Large intestine (tissue), 3 donors: ENCODE measurements at regions not wholly inside any gene's neighbourhood (a gene's known extent, or its start where the extent isn't known, plus 50 kb on each side); places are given as distances from the start of the nearest gene placed in this dataset.
"Not testable (repeated sequence)": the region's sequence is repeated elsewhere in the genome, so short reads cannot be mapped to it uniquely, and the experiment has no call there.

Experiments
- DNase-seq, 2 donors: peaks; one replicate each; pipeline versions ENCODE4 v3.0.0 to v3.0.0-alpha.2; 2013
- H3K27ac ChIP-seq: one replicate; pipeline ENCODE4 v1.5.1; 2013; ENCODE audit warnings: low read length
- H3K27me3 ChIP-seq: 2 replicates; pipeline ENCODE4 v1.6.1; 2013; ENCODE audit warnings: low read length; ENCODE audit not compliant: control insufficient read depth, insufficient read depth
- H3K36me3 ChIP-seq: 2 replicates; pipeline ENCODE4 v1.6.1; 2013; ENCODE audit warnings: low read length; ENCODE audit not compliant: control insufficient read depth, insufficient read depth
- H3K4me1 ChIP-seq: one replicate; pipeline ENCODE4 v1.6.1; 2013; ENCODE audit warnings: low read length; ENCODE audit not compliant: control insufficient read depth, insufficient read depth
- H3K4me3 ChIP-seq: one replicate; pipeline ENCODE4 v1.5.1; 2013; ENCODE audit warnings: low read length
- H3K9me3 ChIP-seq: one replicate; pipeline ENCODE4 v1.6.1; 2013; ENCODE audit warnings: mild to moderate bottlenecking, low read depth, low read length, moderate library complexity; ENCODE audit not compliant: control insufficient read depth
- WGBS: methylation state at CpG from one replicate; pipeline ENCODE4 v1.1.5; 2013; ENCODE audit warnings: low lambda C conversion rate; ENCODE audit not compliant: insufficient coverage; 5-methylcytosine and 5-hydroxymethylcytosine counted together

DNA sequence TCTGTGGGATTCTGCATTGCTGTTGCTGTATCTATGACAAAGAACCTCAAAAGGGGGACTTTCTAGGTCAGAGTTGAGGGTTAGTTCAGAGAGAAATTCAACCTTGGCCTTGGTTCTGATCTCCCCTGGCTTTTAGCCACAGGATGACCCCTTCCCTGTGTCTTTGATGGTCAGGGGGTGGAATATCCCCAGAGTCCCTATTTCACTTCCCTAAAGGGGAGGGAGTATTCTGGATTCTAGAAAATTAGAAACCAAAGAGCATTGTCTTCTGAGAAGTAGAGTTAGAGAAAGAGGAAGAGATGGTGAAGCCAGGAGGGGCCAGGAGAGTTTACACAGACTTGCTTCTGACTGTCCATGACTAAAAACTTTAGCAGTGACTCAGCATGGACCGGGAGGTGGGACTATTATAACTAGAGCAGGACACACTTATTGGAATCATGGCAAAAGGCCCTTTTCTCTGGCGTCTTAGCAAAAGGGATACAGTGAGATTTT lies 56.2 kb upstream of the LPAR1 start:
- Histone ChIP-seq H3K9me3 (no peaks in the 10 kb centered on the region), H3K36me3 (no peaks in the 10 kb centered on the region), H3K27ac (no peak overlapping the region), H3K4me3 (no peak overlapping the region), H3K27me3 (peaks cover 3% of the 10 kb centered on the region), H3K4me1 (no peaks in the 10 kb centered on the region)
- no CpG with 5 or more reads among the region's 2 CpGs for WGBS
- DNase-seq = peak in 1 of 2 donors; percentile 4

DNA sequence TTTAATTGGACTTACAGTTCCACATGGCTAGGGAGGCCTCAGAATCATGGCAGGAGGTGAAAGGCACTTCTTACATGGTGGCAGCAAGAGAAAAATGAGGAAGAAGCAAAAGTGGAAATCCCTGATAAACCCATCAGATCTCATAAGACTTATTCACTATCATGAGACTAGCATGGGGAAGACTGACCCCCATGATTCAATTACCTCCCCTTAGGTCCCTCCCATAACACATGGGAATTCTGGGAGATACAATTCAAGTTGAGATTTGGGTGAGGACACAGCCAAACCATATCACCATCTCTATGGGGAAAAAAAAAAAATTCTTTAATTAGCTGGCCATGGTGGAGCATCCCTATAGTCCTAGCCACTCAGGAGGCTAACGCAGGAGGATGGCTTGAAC lies 53.9 kb upstream of the LPAR1 start:
- WGBS = no CpG with 5 or more reads among the region's 1 CpG
- not testable (repeated sequence) for H3K36me3 ChIP-seq, H3K4me1 ChIP-seq, DNase-seq, H3K4me3 ChIP-seq, H3K27ac ChIP-seq, H3K27me3 ChIP-seq, H3K9me3 ChIP-seq
